SH-SY5Y (cell line): ENCODE measurements at regions not wholly inside any gene's neighbourhood (a gene's known extent, or its start where the extent isn't known, plus 50 kb on each side); places are given as distances from the start of the nearest gene placed in this dataset.

Experiments used
- GATA2 ChIP-seq: IDR thresholded peaks from 2 replicates; pipeline ENCODE4 v1.6.1; 2011; ENCODE audit warnings: mild to moderate bottlenecking, low read depth, low read length
- GATA3 ChIP-seq: IDR thresholded peaks from 2 replicates; pipeline ENCODE4 v1.6.1; 2011; ENCODE audit warnings: low read depth, mild to moderate bottlenecking, low read length, moderate library complexity

DNA sequence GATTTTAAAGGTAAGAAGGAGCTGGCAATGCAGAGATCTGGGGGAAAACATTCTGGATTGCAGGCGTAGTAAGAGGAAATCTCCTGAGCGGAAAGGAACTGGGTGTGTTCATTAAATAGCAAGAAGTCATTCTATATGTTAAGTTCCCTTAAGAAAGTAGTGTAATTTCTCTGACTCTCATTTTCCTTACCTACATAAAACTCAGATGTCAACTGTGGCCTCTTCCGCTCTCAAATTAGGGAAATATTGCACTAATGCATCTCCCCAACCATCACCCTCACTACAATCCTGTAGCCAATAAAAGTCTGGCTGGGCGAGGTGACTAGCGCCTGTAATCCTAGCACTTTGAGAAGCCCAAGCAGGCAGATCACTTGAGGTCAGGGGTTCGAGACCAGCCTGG, 89.0 kb upstream of the CDC42EP3 start:
- TF ChIP-seq GATA2 (no peak), GATA3 (no peak)
